WTC11 (cell line): ENCODE measurements at regions not wholly inside any gene's neighbourhood (a gene's known extent, or its start where the extent isn't known, plus 50 kb on each side); places are given as distances from the start of the nearest gene placed in this dataset.

Source experiments
- ATAC-seq: fragments of 200-7000 bp; cut with Tn5 transposase; 2 replicates; pipeline ENCODE4 v1.10.0; 2021; ENCODE audit warnings: mild to moderate bottlenecking, moderate library complexity
- CTCF ChIA-PET: fragments of 300-600 bp; sonication (Branson Sonifier 250); formaldehyde crosslinking; loops from one replicate; lab custom pipeline; 2021; ENCODE audit warnings: antibody characterized with exemption; lab: Charles Lee
- POLR2A ChIA-PET: fragments of 350-600 bp; sonication (Branson Sonifier 250); formaldehyde crosslinking; loops from one replicate; lab custom pipeline; 2021; ENCODE audit warnings: antibody characterized with exemption; lab: Charles Lee
- DNase-seq: peaks from one replicate; pipeline ENCODE4 v3.0.0; 2021; ENCODE audit warnings: low spot score
- H3K27ac Mint-ChIP-seq: 2 replicates; pipeline ENCODE4 v1.8.0; 2021; ENCODE audit warnings: mixed read lengths
- H3K27me3 Mint-ChIP-seq: 2 replicates; pipeline ENCODE4 v1.8.0; 2021; ENCODE audit warnings: low read depth, mild to moderate bottlenecking, moderate library complexity, mixed read lengths
- H3K36me3 Mint-ChIP-seq: 2 replicates; pipeline ENCODE4 v1.8.0; 2021; ENCODE audit warnings: mixed read lengths
- H3K4me1 Mint-ChIP-seq: 2 replicates; pipeline ENCODE4 v1.8.0; 2022; ENCODE audit warnings: mixed read lengths
- H3K4me3 Mint-ChIP-seq: 2 replicates; pipeline ENCODE4 v1.8.0; 2021; ENCODE audit warnings: mild to moderate bottlenecking, moderate library complexity, mixed read lengths
- H3K9me3 Mint-ChIP-seq: 2 replicates; pipeline ENCODE4 v1.8.0; 2021; ENCODE audit warnings: mixed read lengths
- EMX1 ChIP-seq: fragments of 250-450 bp; sonication (Bioruptor Pico); IDR thresholded peaks from 2 replicates; pipeline ENCODE4 v1.8.0; 2021; ENCODE audit warnings: mild to moderate bottlenecking
- ERG ChIP-seq: fragments of 250-450 bp; sonication (Bioruptor Pico); IDR thresholded peaks from 2 replicates; pipeline ENCODE4 v1.8.0; 2021; ENCODE audit warnings: mild to moderate bottlenecking
- FOXP4 ChIP-seq: sonication (generic); formaldehyde crosslinking; IDR thresholded peaks from 2 replicates; pipeline ENCODE4 v1.8.0; 2022; ENCODE audit warnings: mild to moderate bottlenecking, missing genetic modification reagents
- IRF2 ChIP-seq: sonication (generic); formaldehyde crosslinking; IDR thresholded peaks from 2 replicates; pipeline ENCODE4 v1.8.0; 2022; ENCODE audit warnings: low read depth, missing genetic modification reagents, borderline replicate concordance
- JAZF1 ChIP-seq: fragments of 250-450 bp; sonication (Bioruptor Pico); IDR thresholded peaks from 2 replicates; pipeline ENCODE4 v1.9.0; 2021; ENCODE audit warnings: moderate library complexity, mild to moderate bottlenecking, inconsistent platforms
- JUN ChIP-seq: sonication (generic); formaldehyde crosslinking; IDR thresholded peaks from 2 replicates; pipeline ENCODE4 v1.8.0; 2023; ENCODE audit warnings: mild to moderate bottlenecking, missing genetic modification reagents
- KAT7 ChIP-seq: sonication (generic); formaldehyde crosslinking; IDR thresholded peaks from 2 replicates; pipeline ENCODE4 v1.8.1; 2023; ENCODE audit warnings: missing genetic modification reagents, mild to moderate bottlenecking, borderline replicate concordance
- MLX ChIP-seq: sonication (generic); formaldehyde crosslinking; IDR thresholded peaks from 2 replicates; pipeline ENCODE4 v1.8.1; 2023; ENCODE audit warnings: mild to moderate bottlenecking, missing genetic modification reagents, moderate library complexity
- MXD4 ChIP-seq: fragments of 250-450 bp; sonication (Bioruptor Pico); IDR thresholded peaks from 2 replicates; pipeline ENCODE4 v1.8.0; 2021; ENCODE audit warnings: mild to moderate bottlenecking, moderate library complexity, borderline replicate concordance
- NFATC4 ChIP-seq: fragments of 250-450 bp; sonication (Bioruptor Pico); IDR thresholded peaks from 2 replicates; pipeline ENCODE4 v1.9.0; 2021; ENCODE audit warnings: mild to moderate bottlenecking
- PREB ChIP-seq: sonication (generic); formaldehyde crosslinking; IDR thresholded peaks from 2 replicates; pipeline ENCODE4 v1.8.1; 2022; ENCODE audit warnings: mild to moderate bottlenecking, missing genetic modification reagents, moderate library complexity, borderline replicate concordance
- SMAD4 ChIP-seq: sonication (generic); formaldehyde crosslinking; IDR thresholded peaks from 2 replicates; pipeline ENCODE4 v1.8.0; 2022; ENCODE audit warnings: mild to moderate bottlenecking, missing genetic modification reagents
- SOX15 ChIP-seq: fragments of 250-450 bp; sonication (Bioruptor Pico); IDR thresholded peaks from 2 replicates; pipeline ENCODE4 v1.9.0; 2021; ENCODE audit warnings: mild to moderate bottlenecking
- SP1 ChIP-seq: sonication (generic); formaldehyde crosslinking; conservative IDR thresholded peaks from 2 replicates; pipeline ENCODE4 v1.8.1; 2022; ENCODE audit warnings: missing genetic modification reagents
- TEAD4 ChIP-seq: sonication (generic); formaldehyde crosslinking; IDR thresholded peaks from 2 replicates; pipeline ENCODE4 v1.8.0; 2022; ENCODE audit warnings: mild to moderate bottlenecking, missing genetic modification reagents
- ZBTB21 ChIP-seq: sonication (generic); formaldehyde crosslinking; IDR thresholded peaks from 2 replicates; pipeline ENCODE4 v1.8.1; 2023; ENCODE audit warnings: mild to moderate bottlenecking, missing genetic modification reagents, borderline replicate concordance
- ZNF121 ChIP-seq: sonication (generic); formaldehyde crosslinking; IDR thresholded peaks from 2 replicates; pipeline ENCODE4 v1.8.0; 2023; ENCODE audit warnings: missing genetic modification reagents
- ZNF232 ChIP-seq: sonication (generic); formaldehyde crosslinking; IDR thresholded peaks from 2 replicates; pipeline ENCODE4 v1.8.0; 2022; ENCODE audit warnings: mild to moderate bottlenecking, missing genetic modification reagents
- ZNF317 ChIP-seq: sonication (generic); formaldehyde crosslinking; IDR thresholded peaks from 2 replicates; pipeline ENCODE4 v1.8.1; 2023; ENCODE audit warnings: low read depth, mild to moderate bottlenecking, moderate library complexity, missing genetic modification reagents, borderline replicate concordance
- TF ChIP-seq, protein P1 (sequence below): sonication (generic); formaldehyde crosslinking; IDR thresholded peaks from 2 replicates; pipeline ENCODE4 v1.8.1; 2022; ENCODE audit warnings: mild to moderate bottlenecking, moderate library complexity, missing genetic modification reagents
- TF ChIP-seq, protein P2 (sequence below): sonication (generic); formaldehyde crosslinking; IDR thresholded peaks from 2 replicates; pipeline ENCODE4 v1.8.1; 2022; ENCODE audit warnings: missing genetic modification reagents, borderline replicate concordance
- TF ChIP-seq, protein P3 (sequence below): sonication (generic); formaldehyde crosslinking; IDR thresholded peaks from 2 replicates; pipeline ENCODE4 v1.8.1; 2023; ENCODE audit warnings: mild to moderate bottlenecking, missing genetic modification reagents, borderline replicate concordance

- TF ChIP-seq IRF2 (CRISPR knock-in tag) (no peak), ZNF121 (CRISPR knock-in tag) (no peak)
- TF ChIP-seq, protein P1, sequence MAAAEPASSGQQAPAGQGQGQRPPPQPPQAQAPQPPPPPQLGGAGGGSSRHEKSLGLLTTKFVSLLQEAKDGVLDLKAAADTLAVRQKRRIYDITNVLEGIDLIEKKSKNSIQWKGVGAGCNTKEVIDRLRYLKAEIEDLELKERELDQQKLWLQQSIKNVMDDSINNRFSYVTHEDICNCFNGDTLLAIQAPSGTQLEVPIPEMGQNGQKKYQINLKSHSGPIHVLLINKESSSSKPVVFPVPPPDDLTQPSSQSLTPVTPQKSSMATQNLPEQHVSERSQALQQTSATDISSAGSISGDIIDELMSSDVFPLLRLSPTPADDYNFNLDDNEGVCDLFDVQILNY (CRISPR knock-in tag): no peak
Observed at GRCh38 chr4:111812114-111812513, 333.1 kb upstream of the FAM241A start (continued).

DNA sequence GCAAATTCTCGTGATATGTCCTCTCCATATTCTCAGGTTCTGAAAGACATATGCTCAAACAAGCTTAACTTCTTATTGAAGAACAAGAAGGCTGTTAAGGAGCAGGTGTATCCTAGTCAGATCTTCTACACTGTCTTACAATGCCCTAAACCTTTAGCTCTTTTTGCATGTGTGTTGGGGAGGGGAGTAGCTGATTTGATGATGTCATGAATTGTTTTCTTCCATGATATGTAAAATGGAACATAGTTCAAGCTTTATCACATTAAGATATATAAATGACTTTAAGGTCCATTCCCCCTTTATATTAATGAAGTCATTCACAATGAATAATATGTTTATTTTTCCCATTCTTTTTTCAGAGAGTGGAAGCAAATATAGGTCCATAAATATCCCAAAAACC lies 332.5 kb upstream of the FAM241A start:
- peaks cover 13% of the 10 kb centered on the region for H3K36me3 Mint-ChIP-seq
- no peak overlapping the region for H3K4me3 Mint-ChIP-seq
- POLR2A ChIA-PET: no interaction called here

DNA sequence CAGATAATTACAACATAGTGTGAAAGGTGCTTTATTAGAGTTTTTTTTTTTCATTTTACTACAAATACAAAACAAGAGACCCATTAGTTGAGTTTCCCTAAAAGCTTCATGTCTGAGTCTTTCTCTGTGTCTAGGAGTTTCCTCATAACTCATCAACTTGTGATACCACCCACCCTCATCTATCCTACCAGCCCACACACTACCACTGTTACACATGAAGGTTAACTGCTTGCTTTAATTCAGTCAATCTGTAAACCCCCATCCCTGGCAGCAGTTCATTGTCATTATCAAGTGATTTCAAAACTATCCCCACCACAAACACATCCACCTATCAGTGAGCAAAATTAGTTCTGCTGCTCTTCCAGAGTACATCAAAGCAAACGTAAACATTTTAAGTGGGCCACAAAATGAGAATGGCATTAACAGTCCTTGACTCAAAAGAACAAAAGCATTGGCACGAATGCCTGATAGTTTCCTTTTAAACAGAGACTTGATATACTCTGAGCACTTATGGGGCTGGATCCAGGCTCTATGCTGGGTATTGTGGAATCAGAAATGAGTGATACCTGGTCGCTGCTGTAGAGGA lies 331.6 kb upstream of the FAM241A start:
- ATAC-seq (no peak), DNase-seq (no peak)
- TF ChIP-seq EMX1 (CRISPR knock-in tag) (no peak), IRF2 (CRISPR knock-in tag) (no peak), ZNF232 (CRISPR knock-in tag) (no peak), ZNF317 (CRISPR knock-in tag) (no peak), SP1 (CRISPR knock-in tag) (no peak), FOXP4 (CRISPR knock-in tag) (no peak), KAT7 (CRISPR knock-in tag) (no peak), JAZF1 (CRISPR knock-in tag) (no peak), MLX (no peak), ERG (CRISPR knock-in tag) (no peak), SMAD4 (no peak), TEAD4 (CRISPR knock-in tag) (no peak), NFATC4 (no peak), MXD4 (CRISPR knock-in tag) (no peak)
- TF ChIP-seq, protein P2, sequence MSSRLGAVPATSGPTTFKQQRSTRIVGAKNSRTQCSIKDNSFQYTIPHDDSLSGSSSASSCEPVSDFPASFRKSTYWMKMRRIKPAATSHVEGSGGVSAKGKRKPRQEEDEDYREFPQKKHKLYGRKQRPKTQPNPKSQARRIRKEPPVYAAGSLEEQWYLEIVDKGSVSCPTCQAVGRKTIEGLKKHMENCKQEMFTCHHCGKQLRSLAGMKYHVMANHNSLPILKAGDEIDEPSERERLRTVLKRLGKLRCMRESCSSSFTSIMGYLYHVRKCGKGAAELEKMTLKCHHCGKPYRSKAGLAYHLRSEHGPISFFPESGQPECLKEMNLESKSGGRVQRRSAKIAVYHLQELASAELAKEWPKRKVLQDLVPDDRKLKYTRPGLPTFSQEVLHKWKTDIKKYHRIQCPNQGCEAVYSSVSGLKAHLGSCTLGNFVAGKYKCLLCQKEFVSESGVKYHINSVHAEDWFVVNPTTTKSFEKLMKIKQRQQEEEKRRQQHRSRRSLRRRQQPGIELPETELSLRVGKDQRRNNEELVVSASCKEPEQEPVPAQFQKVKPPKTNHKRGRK (CRISPR knock-in tag): no peak
- TF ChIP-seq, protein P3, sequence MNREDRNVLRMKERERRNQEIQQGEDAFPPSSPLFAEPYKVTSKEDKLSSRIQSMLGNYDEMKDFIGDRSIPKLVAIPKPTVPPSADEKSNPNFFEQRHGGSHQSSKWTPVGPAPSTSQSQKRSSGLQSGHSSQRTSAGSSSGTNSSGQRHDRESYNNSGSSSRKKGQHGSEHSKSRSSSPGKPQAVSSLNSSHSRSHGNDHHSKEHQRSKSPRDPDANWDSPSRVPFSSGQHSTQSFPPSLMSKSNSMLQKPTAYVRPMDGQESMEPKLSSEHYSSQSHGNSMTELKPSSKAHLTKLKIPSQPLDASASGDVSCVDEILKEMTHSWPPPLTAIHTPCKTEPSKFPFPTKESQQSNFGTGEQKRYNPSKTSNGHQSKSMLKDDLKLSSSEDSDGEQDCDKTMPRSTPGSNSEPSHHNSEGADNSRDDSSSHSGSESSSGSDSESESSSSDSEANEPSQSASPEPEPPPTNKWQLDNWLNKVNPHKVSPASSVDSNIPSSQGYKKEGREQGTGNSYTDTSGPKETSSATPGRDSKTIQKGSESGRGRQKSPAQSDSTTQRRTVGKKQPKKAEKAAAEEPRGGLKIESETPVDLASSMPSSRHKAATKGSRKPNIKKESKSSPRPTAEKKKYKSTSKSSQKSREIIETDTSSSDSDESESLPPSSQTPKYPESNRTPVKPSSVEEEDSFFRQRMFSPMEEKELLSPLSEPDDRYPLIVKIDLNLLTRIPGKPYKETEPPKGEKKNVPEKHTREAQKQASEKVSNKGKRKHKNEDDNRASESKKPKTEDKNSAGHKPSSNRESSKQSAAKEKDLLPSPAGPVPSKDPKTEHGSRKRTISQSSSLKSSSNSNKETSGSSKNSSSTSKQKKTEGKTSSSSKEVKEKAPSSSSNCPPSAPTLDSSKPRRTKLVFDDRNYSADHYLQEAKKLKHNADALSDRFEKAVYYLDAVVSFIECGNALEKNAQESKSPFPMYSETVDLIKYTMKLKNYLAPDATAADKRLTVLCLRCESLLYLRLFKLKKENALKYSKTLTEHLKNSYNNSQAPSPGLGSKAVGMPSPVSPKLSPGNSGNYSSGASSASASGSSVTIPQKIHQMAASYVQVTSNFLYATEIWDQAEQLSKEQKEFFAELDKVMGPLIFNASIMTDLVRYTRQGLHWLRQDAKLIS (CRISPR knock-in tag): no peak
- CTCF ChIA-PET: no interaction called here
- peaks cover 13% of the 10 kb centered on the region for H3K36me3 Mint-ChIP-seq
- H3K27me3 Mint-ChIP-seq: peaks cover 67% of the 10 kb centered on the region
- POLR2A ChIA-PET: no interaction called here
- H3K4me3 Mint-ChIP-seq: no peak overlapping the region
- H3K27ac Mint-ChIP-seq: no peak overlapping the region
- peaks cover 3% of the 10 kb centered on the region; the same call in 1 of the 2 replicates for H3K4me1 Mint-ChIP-seq
- H3K9me3 Mint-ChIP-seq: peaks cover 24% of the 10 kb centered on the region

More for the DNA sequence above, 332.5 kb upstream of the FAM241A start:
- CTCF ChIA-PET: no interaction called here
- TF ChIP-seq SOX15 (CRISPR knock-in tag): no peak
- no peak for TF ChIP-seq ZBTB21 (CRISPR knock-in tag)
- TF ChIP-seq JUN: no peak
- TF ChIP-seq ZNF232 (CRISPR knock-in tag): no peak
- no peak for TF ChIP-seq PREB (CRISPR knock-in tag)
- Mint-ChIP-seq H3K9me3 (peaks cover 16% of the 10 kb centered on the region), H3K27ac (no peak overlapping the region), H3K4me1 (peaks cover 12% of the 10 kb centered on the region), H3K27me3 (peaks cover 76% of the 10 kb centered on the region)
- DNase-seq (no peak), ATAC-seq (no peak)
